Subcutaneous abdominal adipose tissue (tissue), 5 donors: ENCODE measurements at regions not wholly inside any gene's neighbourhood (a gene's known extent, or its start where the extent isn't known, plus 50 kb on each side); places are given as distances from the start of the nearest gene placed in this dataset.
A peak's percentile ranks its signal among the peaks of the same experiment; 100 is the strongest.
"Not testable (repeated sequence)": the region's sequence is repeated elsewhere in the genome, so short reads cannot be mapped to it uniquely, and the experiment has no call there.

Experiments used
- H3K27ac ChIP-seq: one replicate; pipeline ENCODE4 v1.7.0; 2013; ENCODE audit warnings: low read depth, mild to moderate bottlenecking, inconsistent platforms, low read length, moderate library complexity
- H3K27me3 ChIP-seq, 5 donors: one replicate each; pipeline ENCODE4 v1.7.0; 2013; ENCODE audit warnings: low read length in 5 of 5, inconsistent platforms in 1 of 5; ENCODE audit not compliant: control insufficient read depth in 5 of 5, insufficient read depth in 4 of 5
- H3K36me3 ChIP-seq, 5 donors: one replicate each; pipeline ENCODE4 v1.7.0; 2013; ENCODE audit warnings: low read length in 5 of 5; ENCODE audit not compliant: control insufficient read depth in 5 of 5, insufficient read depth in 5 of 5
- H3K4me1 ChIP-seq, 5 donors: one replicate each; pipeline ENCODE4 v1.7.0; 2013; ENCODE audit warnings: low read length in 5 of 5, mild to moderate bottlenecking in 3 of 5, moderate library complexity in 1 of 5; ENCODE audit not compliant: control insufficient read depth in 5 of 5, insufficient read depth in 5 of 5
- H3K4me3 ChIP-seq, 5 donors: one replicate each; pipeline ENCODE4 v1.7.0; 2013; ENCODE audit warnings: low read length in 5 of 5, low read depth in 1 of 5
- H3K9ac ChIP-seq, 5 donors: one replicate each; pipeline ENCODE4 v1.7.0; 2013; ENCODE audit warnings: low read length in 5 of 5, mild to moderate bottlenecking in 4 of 5, moderate library complexity in 3 of 5
- H3K9me3 ChIP-seq, 5 donors: one replicate each; pipeline ENCODE4 v1.7.0; 2013; ENCODE audit warnings: low read length in 5 of 5; ENCODE audit not compliant: control insufficient read depth in 5 of 5
- donor health status: healthy.
- donor health status: healthy.
- donor health status: healthy.
- donor health status: healthy.
- donor health status: healthy.

DNA sequence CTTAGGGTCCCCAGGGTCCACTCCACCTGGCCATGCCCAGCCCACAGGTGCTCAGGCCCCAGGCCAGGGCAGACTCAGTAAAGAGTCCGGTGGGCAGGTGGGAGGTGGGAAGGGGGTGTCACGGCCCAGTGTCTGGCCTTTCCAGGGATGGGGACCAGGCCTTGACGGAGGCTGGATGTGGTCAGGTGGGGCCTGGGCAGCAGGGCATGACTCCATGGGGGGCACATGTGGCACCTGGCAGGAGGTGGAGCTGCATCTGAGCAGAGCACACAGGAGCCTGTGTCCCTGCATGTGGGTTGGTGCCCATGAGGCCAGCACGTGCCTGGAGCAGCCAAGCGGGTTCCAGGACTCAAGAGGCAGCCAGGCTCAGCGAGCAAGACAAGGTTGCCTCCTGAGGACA, 132.9 kb downstream of the FAM53A start:
- Histone ChIP-seq H3K27me3 (peaks cover 4 to 32% (median 12%) of the 10 kb centered on the region in 5 donors), H3K9me3 (no peaks in the 10 kb centered on the region), H3K9ac (no peak overlapping the region), H3K4me3 (no peak overlapping the region), H3K27ac (no peak overlapping the region), H3K4me1 (peaks cover 0 to 27% (median 19%) of the 10 kb centered on the region in 5 donors), H3K36me3 (no peaks in the 10 kb centered on the region)

DNA sequence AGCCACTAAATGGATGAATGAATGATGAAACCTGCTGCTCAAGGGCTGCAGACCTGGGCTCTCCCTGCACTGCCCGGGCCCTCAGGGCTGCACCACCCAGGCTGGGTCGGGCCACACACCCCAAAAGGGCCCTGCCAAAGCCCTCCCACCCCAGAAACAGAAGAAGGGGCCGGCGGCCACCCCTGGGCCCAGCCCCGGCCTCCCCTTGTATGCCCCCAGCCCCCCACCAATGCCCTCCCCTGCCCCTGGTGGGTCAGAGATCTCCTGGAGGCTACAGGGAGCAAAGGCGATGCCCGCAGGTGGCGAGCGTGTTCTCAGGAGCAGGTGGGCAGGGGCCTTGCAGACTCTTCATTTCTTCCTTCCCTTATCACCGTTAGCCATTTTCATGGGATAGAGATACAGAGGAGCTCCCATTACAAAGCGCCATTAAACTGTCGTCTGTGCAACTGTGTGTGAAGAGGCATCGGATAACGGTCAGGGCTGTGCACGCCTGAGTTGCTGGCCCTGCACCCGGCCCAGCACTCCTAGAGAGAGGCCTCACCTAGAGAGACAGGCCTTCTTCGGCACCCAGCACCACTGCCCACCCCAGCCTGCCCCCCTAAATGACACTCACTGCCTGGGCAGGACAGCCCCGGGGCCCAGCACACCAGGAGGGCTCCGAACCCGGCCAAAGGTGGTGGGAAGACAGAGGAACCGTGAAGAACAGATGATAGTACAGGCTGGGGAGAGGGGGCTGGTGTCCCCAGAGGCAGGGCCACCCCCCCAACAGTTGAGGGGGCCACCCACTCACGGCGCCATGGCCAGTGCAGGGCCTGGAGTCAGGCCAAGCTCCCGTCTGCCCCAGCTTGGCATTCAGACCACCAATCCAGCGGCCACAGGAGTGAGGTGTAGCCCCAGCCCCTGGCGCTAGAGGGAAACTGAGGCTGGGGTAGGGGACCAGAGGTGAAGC, 133.7 kb downstream of the FAM53A start:
- no peaks in the 10 kb centered on the region for H3K36me3 ChIP-seq
- peaks cover 0 to 27% (median 19%) of the 10 kb centered on the region in 5 donors for H3K4me1 ChIP-seq
- no peak overlapping the region for H3K4me3 ChIP-seq
- peaks cover 4 to 27% (median 11%) of the 10 kb centered on the region in 5 donors for H3K27me3 ChIP-seq
- H3K9me3 ChIP-seq = no peaks in the 10 kb centered on the region
- H3K27ac ChIP-seq = no peak overlapping the region
- no peak overlapping the region for H3K9ac ChIP-seq

DNA sequence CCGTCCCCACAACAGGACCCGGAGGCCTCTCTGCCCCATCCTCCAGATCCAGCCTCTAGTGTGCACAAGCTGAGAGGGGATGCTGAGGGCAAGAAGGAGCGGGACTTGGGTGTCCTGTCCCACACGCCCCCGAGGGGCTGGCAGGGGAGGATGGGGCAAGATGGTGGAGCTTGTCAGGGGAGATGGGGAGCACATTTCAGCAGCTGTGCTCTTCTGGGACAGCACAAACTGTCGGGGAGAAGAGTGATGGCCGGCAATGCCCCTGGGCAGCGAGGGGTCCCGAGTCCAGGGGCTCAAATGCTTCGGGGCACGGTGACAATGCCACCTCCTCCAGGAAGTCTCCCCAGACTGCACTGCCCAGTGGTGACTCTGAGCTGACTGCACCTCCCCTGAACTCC, 134.5 kb downstream of the FAM53A start:
- Histone ChIP-seq H3K36me3 (no peaks in the 10 kb centered on the region), H3K9me3 (no peaks in the 10 kb centered on the region), H3K4me1 (peaks cover 0 to 27% (median 19%) of the 10 kb centered on the region in 5 donors), H3K27me3 (peaks cover 0 to 19% (median 6%) of the 10 kb centered on the region in 5 donors), H3K9ac (no peak overlapping the region), H3K27ac (no peak overlapping the region), H3K4me3 (peak overlapping the region in 2 of 5 donors; percentile 2 to 50)

DNA sequence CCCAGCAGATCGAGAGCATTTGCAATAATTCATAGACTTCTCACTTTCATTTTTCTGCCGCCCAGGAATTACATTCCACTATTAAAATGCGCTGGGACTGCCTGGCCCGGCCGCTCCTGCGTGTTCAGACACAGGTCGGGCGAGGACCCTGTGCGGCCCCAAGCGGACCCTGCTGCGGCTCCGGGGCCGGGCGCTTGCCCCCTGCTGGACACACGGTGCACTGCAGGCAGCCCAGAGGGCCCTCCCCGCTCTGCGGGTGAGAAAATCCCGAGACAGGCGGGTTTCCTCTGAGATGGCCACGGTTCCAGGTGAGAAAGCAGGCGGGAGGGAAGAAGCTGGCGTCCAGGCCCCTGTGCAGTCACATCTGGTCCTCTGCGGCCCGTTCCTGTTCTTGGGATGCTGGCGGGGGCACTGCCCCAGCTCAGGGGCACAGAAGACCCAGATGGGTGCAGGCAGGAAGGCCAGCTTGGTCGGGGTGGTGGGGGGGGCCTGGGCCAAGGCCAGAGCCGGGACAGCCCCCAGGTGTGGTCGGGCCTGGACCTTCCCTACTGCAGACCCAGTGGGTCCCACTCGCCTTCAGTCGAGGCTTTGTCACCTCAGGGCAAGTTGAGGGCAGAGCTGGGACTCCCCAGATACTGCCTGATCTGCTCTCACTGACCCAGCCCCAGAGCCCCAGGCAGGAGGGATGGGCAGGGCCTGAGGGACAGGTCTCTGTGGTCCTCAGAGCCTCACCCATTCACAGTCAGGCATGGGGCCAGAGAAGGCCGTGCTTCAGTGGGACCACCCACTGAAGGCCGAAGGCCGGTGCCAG, 135.1 kb downstream of the FAM53A start:
- H3K36me3 ChIP-seq, H3K9me3 ChIP-seq, H3K9ac ChIP-seq, H3K27ac ChIP-seq: not testable (repeated sequence)
- H3K27me3 ChIP-seq = peaks cover 0 to 18% (median 6%) of the 10 kb centered on the region in 5 donors
- peaks cover 0 to 27% (median 19%) of the 10 kb centered on the region in 5 donors for H3K4me1 ChIP-seq
- peak overlapping the region; percentile 28 to 55 (median 50) for H3K4me3 ChIP-seq

DNA sequence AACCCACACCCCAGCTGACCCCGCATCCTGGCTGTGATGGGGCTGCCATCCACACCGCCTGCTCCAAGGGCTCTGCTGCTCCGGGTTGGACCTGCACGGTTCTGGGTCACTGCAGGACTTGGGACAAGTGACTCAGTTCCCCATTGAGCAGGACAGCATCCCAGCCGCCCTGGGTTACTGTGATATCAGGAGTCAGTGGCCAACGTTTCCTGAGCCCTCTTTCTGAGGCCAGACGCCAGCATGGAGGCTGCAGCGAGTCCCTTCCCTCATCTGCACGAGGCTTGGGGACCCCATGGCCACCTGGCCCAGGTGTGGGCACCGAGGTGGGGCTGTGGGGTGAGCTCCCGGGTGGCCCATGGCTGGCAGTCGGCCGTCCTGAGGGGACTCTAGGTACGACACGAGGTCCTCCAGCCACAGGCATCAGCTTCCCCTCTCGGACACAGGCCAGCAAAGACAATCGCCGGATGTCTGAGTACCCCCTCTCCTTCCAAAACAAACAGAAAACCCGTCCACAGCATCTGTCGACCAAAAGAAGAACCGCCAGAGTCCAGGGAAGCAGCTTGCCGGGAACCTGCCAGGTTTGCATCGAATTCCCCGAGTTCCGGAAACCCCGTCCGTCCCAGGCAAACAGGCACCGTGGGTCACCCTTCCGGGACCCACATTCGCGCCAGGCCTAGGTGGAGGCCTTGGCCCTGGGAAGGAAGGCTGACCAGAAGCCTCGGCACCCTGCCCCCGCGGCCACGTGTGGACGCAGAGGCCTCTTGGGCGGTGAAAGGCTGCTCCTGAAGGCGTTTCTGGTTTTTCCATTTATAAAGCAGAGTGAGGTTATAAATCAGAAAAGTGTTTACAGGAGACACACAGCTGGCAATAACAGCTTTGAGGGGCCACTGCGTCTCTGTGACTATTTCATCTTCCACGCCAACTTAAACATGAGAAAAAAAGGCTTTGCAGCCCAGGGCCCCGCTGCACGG, 136.0 kb downstream of the FAM53A start:
- no peak overlapping the region for H3K9ac ChIP-seq
- peaks cover 0 to 27% (median 19%) of the 10 kb centered on the region in 5 donors for H3K4me1 ChIP-seq
- H3K36me3 ChIP-seq = no peaks in the 10 kb centered on the region
- peak overlapping the region; percentile 28 to 63 (median 55) for H3K4me3 ChIP-seq
- H3K27ac ChIP-seq = peak overlapping the region; percentile 50
- H3K27me3 ChIP-seq = peaks cover 0 to 18% (median 10%) of the 10 kb centered on the region in 5 donors
- no peaks in the 10 kb centered on the region for H3K9me3 ChIP-seq

DNA sequence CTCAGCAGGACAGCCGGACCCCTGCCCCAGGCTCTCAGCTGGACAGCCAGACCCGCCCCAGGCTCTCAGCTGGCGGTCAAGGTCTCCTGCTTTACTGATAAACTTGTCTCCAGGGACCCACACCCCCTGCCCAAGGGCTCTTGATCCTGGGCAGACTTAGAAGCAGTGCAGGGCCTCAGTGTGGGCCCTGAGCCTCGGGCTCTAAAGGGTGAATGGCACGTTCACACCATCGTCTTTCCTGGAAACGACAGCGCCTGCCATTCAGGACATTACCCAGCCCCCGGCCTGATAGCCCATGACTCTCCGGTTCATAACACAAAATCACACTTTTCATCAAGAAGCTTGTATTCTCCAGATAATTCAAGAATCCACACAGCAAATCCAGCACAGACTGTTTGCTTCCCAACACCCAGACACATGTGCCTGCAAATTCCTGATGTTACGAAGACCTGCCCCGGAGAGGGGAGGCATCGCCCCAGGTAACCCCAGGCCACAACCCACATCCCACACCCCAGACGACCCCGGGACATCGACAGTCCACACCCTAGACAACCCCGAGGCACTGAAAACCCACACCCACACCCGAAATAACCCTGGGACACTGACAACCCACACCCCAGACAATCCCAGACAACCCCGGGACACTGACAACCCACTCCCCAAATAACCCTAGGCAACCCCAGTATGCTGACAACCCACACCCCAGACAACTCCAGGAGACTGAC, 136.8 kb downstream of the FAM53A start:
- H3K36me3 ChIP-seq = no peaks in the 10 kb centered on the region
- peak overlapping the region in 3 of 5 donors; percentile 55 to 63 (median 56) for H3K4me3 ChIP-seq
- peaks cover 0 to 27% (median 19%) of the 10 kb centered on the region in 5 donors for H3K4me1 ChIP-seq
- H3K27ac ChIP-seq = peak overlapping the region; percentile 50
- peak overlapping the region in 1 of 5 donors; percentile 69 for H3K9ac ChIP-seq
- no peaks in the 10 kb centered on the region for H3K9me3 ChIP-seq
- H3K27me3 ChIP-seq = peaks cover 0 to 16% (median 13%) of the 10 kb centered on the region in 5 donors

DNA sequence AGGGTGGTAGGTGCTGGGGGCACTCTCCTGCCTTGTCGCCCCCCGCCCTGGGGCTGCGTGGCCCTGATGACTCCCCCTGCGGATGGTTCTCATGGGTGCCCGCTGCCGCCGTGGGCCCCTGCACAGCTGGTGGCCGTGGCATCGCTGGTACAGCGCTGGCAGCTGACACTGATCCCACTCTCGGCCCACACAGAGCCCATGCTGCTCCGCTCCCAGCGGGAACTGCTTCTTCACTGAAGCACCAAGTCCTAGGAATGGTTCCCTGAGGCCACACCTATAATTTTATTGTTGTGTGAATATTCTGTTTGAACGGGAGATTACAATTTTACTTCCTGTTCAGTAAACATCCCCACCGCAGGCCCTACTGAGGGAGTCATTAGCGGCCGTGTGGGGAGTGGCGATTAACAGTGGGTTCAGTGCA, 138.6 kb upstream of the NKX1-1 start:
- peaks cover 3 to 20% (median 8%) of the 10 kb centered on the region in 5 donors for H3K27me3 ChIP-seq
- no peak overlapping the region for H3K27ac ChIP-seq
- H3K9ac ChIP-seq = peak overlapping the region in 1 of 5 donors; percentile 51
- no peaks in the 10 kb centered on the region for H3K9me3 ChIP-seq
- peaks cover 0 to 34% (median 23%) of the 10 kb centered on the region in 5 donors for H3K4me1 ChIP-seq
- no peaks in the 10 kb centered on the region for H3K36me3 ChIP-seq
- peak overlapping the region in 2 of 5 donors; percentile 23 to 24 for H3K4me3 ChIP-seq

DNA sequence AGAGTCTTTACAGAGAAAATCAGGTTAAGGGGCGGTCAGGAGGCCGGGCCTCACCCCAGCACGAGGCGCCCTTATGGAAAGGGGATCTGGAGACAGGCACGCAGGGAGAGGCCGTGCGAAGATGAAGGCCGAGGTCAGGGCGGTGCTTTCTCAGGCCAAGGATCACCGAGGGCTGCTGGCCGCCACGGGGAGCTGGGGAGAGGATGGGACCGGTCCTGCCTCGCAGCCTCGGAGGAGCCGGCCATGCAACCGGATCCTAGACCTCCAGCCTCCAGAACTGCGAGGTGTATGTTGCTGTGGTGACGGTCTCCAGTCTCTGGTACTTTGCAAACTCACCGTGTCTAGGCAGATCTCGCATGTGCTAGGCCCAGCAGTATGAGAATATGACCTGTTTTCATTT, 138.2 kb upstream of the NKX1-1 start:
- not testable (repeated sequence) for H3K9me3 ChIP-seq, H3K27ac ChIP-seq, H3K36me3 ChIP-seq
- Histone ChIP-seq H3K9ac (peak overlapping the region in 1 of 5 donors; percentile 51), H3K27me3 (peaks cover 3 to 20% (median 10%) of the 10 kb centered on the region in 5 donors), H3K4me1 (peaks cover 0 to 30% (median 21%) of the 10 kb centered on the region in 5 donors), H3K4me3 (peak overlapping the region in 2 of 5 donors; percentile 23 to 24)
